Caco-2 (cell line): ENCODE measurements at regions not wholly inside any gene's neighbourhood (a gene's known extent, or its start where the extent isn't known, plus 50 kb on each side); places are given as distances from the start of the nearest gene placed in this dataset.

Experiments
- BruUV-seq: library from RNA; stranded (reverse); fragments of 400-500 nt; replicated peaks from 2 replicates; lab custom pipeline; 2021; lab: Mats Ljungman, UMichigan
- CTCF ChIA-PET: fragments of 300-600 bp; sonication (Branson Sonifier 250); formaldehyde crosslinking; loops from one replicate; lab custom pipeline; 2022; ENCODE audit warnings: antibody characterized with exemption; lab: Charles Lee
- POLR2A ChIA-PET: fragments of 300-600 bp; sonication (Branson Sonifier 250); formaldehyde crosslinking; loops from one replicate; lab custom pipeline; 2022; ENCODE audit warnings: antibody characterized with exemption; lab: Charles Lee
- DNase-seq, 2 experiments: peaks; one replicate each; pipeline versions ENCODE4 v3.0.0 to v3.0.0-alpha.2; 2020 to 2022
- H3K27me3 ChIP-seq: replicated peaks from 2 replicates; pipeline ENCODE4 v1.6.0; 2011; ENCODE audit warnings: low read length; ENCODE audit not compliant: control insufficient read depth, insufficient read depth
- H3K36me3 ChIP-seq: 2 replicates; pipeline ENCODE4 v1.5.1; 2011; ENCODE audit warnings: low read length; ENCODE audit not compliant: control insufficient read depth, insufficient read depth
- H3K4me1 ChIP-seq: fragments of 250-450 bp; sonication (Bioruptor Pico); 2 replicates; pipeline ENCODE4 v1.5.1; 2020; ENCODE audit warnings: mild to moderate bottlenecking
- H3K4me3 ChIP-seq: 2 replicates; pipeline ENCODE4 v1.5.1; 2011; ENCODE audit warnings: low read depth, mild to moderate bottlenecking, control low read depth, low read length
- H3K9me3 ChIP-seq: fragments of 250-450 bp; sonication (Bioruptor Pico); 2 replicates; pipeline ENCODE4 v1.5.1; 2020; ENCODE audit warnings: mild to moderate bottlenecking, moderate library complexity
- H3K27ac Mint-ChIP-seq: one replicate; pipeline ENCODE4 v1.8.0; 2022; ENCODE audit warnings: mixed read lengths; ENCODE audit not compliant: unreplicated experiment
- H3K27me3 Mint-ChIP-seq: one replicate; pipeline ENCODE4 v1.8.0; 2022; ENCODE audit warnings: mixed read lengths; ENCODE audit not compliant: insufficient read depth, unreplicated experiment
- H3K36me3 Mint-ChIP-seq: one replicate; pipeline ENCODE4 v1.8.0; 2022; ENCODE audit warnings: mild to moderate bottlenecking, mixed read lengths; ENCODE audit not compliant: insufficient read depth, unreplicated experiment
- H3K4me1 Mint-ChIP-seq: one replicate; pipeline ENCODE4 v1.8.0; 2022; ENCODE audit warnings: low read depth, mixed read lengths; ENCODE audit not compliant: unreplicated experiment
- H3K4me3 Mint-ChIP-seq: one replicate; pipeline ENCODE4 v1.8.0; 2022; ENCODE audit warnings: mild to moderate bottlenecking, moderate library complexity, mixed read lengths; ENCODE audit not compliant: unreplicated experiment
- H3K9me3 Mint-ChIP-seq: one replicate; pipeline ENCODE4 v1.8.0; 2022; ENCODE audit warnings: mixed read lengths; ENCODE audit not compliant: unreplicated experiment
- CTCF ChIP-seq, 2 experiments: fragments of 200-600 bp in 1 of 2; IDR thresholded peaks; 1 replicate in 1 of 2; 2 replicates in 1 of 2; pipeline versions ENCODE4 v1.5.1 to v1.8.0; 2011 to 2022; ENCODE audit warnings: antibody characterized with exemption in 1 of 2, control low read depth in 1 of 2, inconsistent platforms in 1 of 2, low read depth in 1 of 2, low read length in 1 of 2, mild to moderate bottlenecking in 1 of 2, moderate library complexity in 1 of 2; ENCODE audit not compliant: insufficient read depth in 1 of 2, severe bottlenecking in 1 of 2, unreplicated experiment in 1 of 2
- intact Hi-C: fragments of 100-400 bp; cut with micrococcal nuclease; formaldehyde crosslinking; loops from one replicate; pipeline ENCODE4 v1.10.0; 2022; ENCODE audit not compliant: unreplicated experiment

GRCh38 chr2:215854008-215854407 is 159.3 kb downstream of the MREG start:
- BruUV-seq: no TSS peak
- intact Hi-C loops: no loop called here
- ChIA-PET CTCF (no interaction called here), POLR2A (no interaction called here)
- no peaks in the 10 kb centered on the region for H3K27me3 ChIP-seq
- Mint-ChIP-seq H3K27ac (no peak overlapping the region), H3K36me3 (no peaks in the 10 kb centered on the region), H3K4me1 (no peaks in the 10 kb centered on the region), H3K27me3 (no peaks in the 10 kb centered on the region), H3K4me3 (no peak overlapping the region), H3K9me3 (peaks cover 17% of the 10 kb centered on the region)
- no peak for DNase-seq
- no peaks in the 10 kb centered on the region for H3K4me1 ChIP-seq
- TF ChIP-seq CTCF (IDR thresholded peaks at IDR 0.05; ENCODE audit: insufficient read depth in 1 of 2, low read depth in 1 of 2, low read length in 1 of 2, severe bottlenecking in 1 of 2, unreplicated experiment in 1 of 2): no peak
- H3K4me3 ChIP-seq: no peak overlapping the region
- H3K36me3 ChIP-seq: no peaks in the 10 kb centered on the region
- H3K9me3 ChIP-seq: peaks cover 14% of the 10 kb centered on the region; the same call in 1 of the 2 replicates

GRCh38 chr2:215851696-215852095 is 161.7 kb downstream of the MREG start:
- Histone ChIP-seq H3K27me3 (no peaks in the 10 kb centered on the region), H3K9me3 (peaks cover 14% of the 10 kb centered on the region; the same call in 1 of the 2 replicates), H3K4me3 (no peak overlapping the region), H3K4me1 (no peaks in the 10 kb centered on the region), H3K36me3 (no peaks in the 10 kb centered on the region)
- Mint-ChIP-seq H3K36me3 (no peaks in the 10 kb centered on the region), H3K9me3 (peaks cover 17% of the 10 kb centered on the region), H3K27me3 (no peaks in the 10 kb centered on the region), H3K4me1 (no peaks in the 10 kb centered on the region), H3K4me3 (no peak overlapping the region), H3K27ac (no peak overlapping the region)
- ChIA-PET CTCF (no interaction called here), POLR2A (no interaction called here)
- no peak for DNase-seq
- no peak for TF ChIP-seq CTCF (IDR thresholded peaks at IDR 0.05; ENCODE audit: insufficient read depth in 1 of 2, low read depth in 1 of 2, low read length in 1 of 2, severe bottlenecking in 1 of 2, unreplicated experiment in 1 of 2)
- intact Hi-C loops: no loop called here
- BruUV-seq: no TSS peak

- peaks cover 17% of the 10 kb centered on the region for H3K9me3 Mint-ChIP-seq
- no peak overlapping the region for H3K4me3 Mint-ChIP-seq
- no peak for TF ChIP-seq CTCF (IDR thresholded peaks at IDR 0.05; ENCODE audit: insufficient read depth in 1 of 2, low read depth in 1 of 2, low read length in 1 of 2, severe bottlenecking in 1 of 2, unreplicated experiment in 1 of 2)
- no peaks in the 10 kb centered on the region for H3K4me1 ChIP-seq
- CTCF ChIA-PET: no interaction called here
- peaks cover 14% of the 10 kb centered on the region; the same call in 1 of the 2 replicates for H3K9me3 ChIP-seq
- no peak overlapping the region for H3K4me3 ChIP-seq
- no peaks in the 10 kb centered on the region for H3K4me1 Mint-ChIP-seq
- no peak overlapping the region for H3K27ac Mint-ChIP-seq
- DNase-seq: no peak
- no peaks in the 10 kb centered on the region for H3K27me3 ChIP-seq
- BruUV-seq: no TSS peak
- H3K36me3 Mint-ChIP-seq: no peaks in the 10 kb centered on the region
- no peaks in the 10 kb centered on the region for H3K27me3 Mint-ChIP-seq
- no peaks in the 10 kb centered on the region for H3K36me3 ChIP-seq
- intact Hi-C loops: no loop called here
- POLR2A ChIA-PET: interaction anchor here (0.6 kb wide), 1 partner anchor 17 kb away, joined by 5 read pairs; no protein-coding TSS in a partner anchor
These were observed 162.3 kb downstream of the MREG start for GRCh38 chr2:215851082-215851481.
